GM12878 (cell line): ENCODE measurements at regions not wholly inside any gene's neighbourhood (a gene's known extent, or its start where the extent isn't known, plus 50 kb on each side); places are given as distances from the start of the nearest gene placed in this dataset.

Source experiments
- ATAC-seq: fragments of 200-7000 bp; cut with Tn5 transposase; 3 replicates; pipeline ENCODE4 v1.9.1; 2020; ENCODE audit warnings: mild to moderate bottlenecking, moderate library complexity
- BruUV-seq: library from RNA; stranded (reverse); fragments of 400-500 nt; replicated peaks from 2 replicates; lab custom pipeline; 2021; lab: Mats Ljungman, UMichigan
- CTCF ChIA-PET: fragments of 300-600 bp; sonication (Branson Sonifier 250); formaldehyde crosslinking; extraction: SDS; loops from one replicate; lab custom pipeline; 2021; ENCODE audit warnings: inconsistent platforms; lab: Yijun Ruan, JAX
- POLR2A ChIA-PET: fragments of 350-600 bp; formaldehyde crosslinking; extraction: SDS; loops from one replicate; lab custom pipeline; 2021; ENCODE audit warnings: inconsistent platforms; lab: Charles Lee
- RAD21 ChIA-PET: fragments of 300-600 bp; sonication (Branson Sonifier 250); formaldehyde crosslinking; loops from one replicate; lab custom pipeline; 2023; ENCODE audit warnings: antibody characterized with exemption; ENCODE audit not compliant: unreplicated experiment; lab: Charles Lee
- SMC1A ChIA-PET: fragments of 300-600 bp; sonication (Branson Sonifier 250); formaldehyde crosslinking; loops from one replicate; lab custom pipeline; 2023; ENCODE audit not compliant: unreplicated experiment, uncharacterized antibody; lab: Charles Lee
- DNase-seq: peaks from one replicate; pipeline ENCODE4 v3.0.0-alpha.2; 2011; ENCODE audit warnings: low read depth, low spot score
- FAIRE-seq: peaks from 3 replicates; lab custom pipeline; 2011; peaks lifted over from hg19 to GRCh38; lab: Jason Lieb, UNC
- H2AFZ ChIP-seq: 2 replicates; pipeline ENCODE4 v1.6.0; 2011; ENCODE audit warnings: low read depth, low read length, control low read depth; ENCODE audit not compliant: control insufficient read depth
- H3K27ac ChIP-seq: 2 replicates; pipeline ENCODE4 v1.5.1; 2011; ENCODE audit warnings: control low read depth; ENCODE audit not compliant: control insufficient read depth, insufficient read depth
- H3K27me3 ChIP-seq, 2 experiments: replicated peaks in 1 of 2; 2 replicates each; pipeline versions ENCODE4 v1.6.0 to v1.6.1; 2011; ENCODE audit warnings: low read length in 1 of 2; ENCODE audit not compliant: control insufficient read depth in 2 of 2, insufficient read depth in 2 of 2
- H3K36me3 ChIP-seq, 2 experiments: 2 replicates each; pipeline ENCODE4 v1.5.1; 2011; ENCODE audit warnings: low read length in 1 of 2; ENCODE audit not compliant: control insufficient read depth in 2 of 2, insufficient read depth in 2 of 2
- H3K4me1 ChIP-seq: 2 replicates; pipeline ENCODE4 v1.6.1; 2011; ENCODE audit warnings: mild to moderate bottlenecking, low read length, moderate library complexity, mixed read lengths; ENCODE audit not compliant: control insufficient read depth, insufficient read depth
- H3K4me2 ChIP-seq: 2 replicates; pipeline ENCODE4 v1.6.0; 2011; ENCODE audit warnings: control low read depth; ENCODE audit not compliant: control insufficient read depth, insufficient read depth
- H3K4me3 ChIP-seq: fragments of 200-600 bp; sonication (generic); 2 replicates; pipeline ENCODE4 v1.5.1; 2016
- H3K79me2 ChIP-seq: 2 replicates; pipeline ENCODE4 v1.6.0; 2011; ENCODE audit warnings: low read length; ENCODE audit not compliant: control insufficient read depth, insufficient read depth
- H3K9ac ChIP-seq: 2 replicates; pipeline ENCODE4 v1.8.0; 2011; ENCODE audit warnings: low read length, control low read depth, mixed read lengths; ENCODE audit not compliant: control insufficient read depth, insufficient read depth
- H3K9me3 ChIP-seq: replicated peaks from 3 replicates; pipeline ENCODE4 v1.5.1; 2011; ENCODE audit warnings: mild to moderate bottlenecking, low read length; ENCODE audit not compliant: control insufficient read depth, insufficient read depth
- H4K20me1 ChIP-seq: 2 replicates; pipeline ENCODE4 v1.6.0; 2011; ENCODE audit not compliant: control insufficient read depth, insufficient read depth
- BHLHE40 ChIP-seq, 2 experiments: fragments of 450-650 bp in 1 of 2; IDR thresholded peaks; 2 replicates each; pipeline ENCODE4 v1.6.1; 2011 to 2017; ENCODE audit warnings: low read depth in 2 of 2, borderline replicate concordance in 1 of 2, improper control_type of control experiment in 1 of 2, low read length in 1 of 2, mild to moderate bottlenecking in 1 of 2
- CBX5 ChIP-seq: sonication (generic); IDR thresholded peaks from 2 replicates; pipeline ENCODE4 v1.6.1; 2016; ENCODE audit warnings: low read depth, moderate library complexity, mild to moderate bottlenecking, inconsistent platforms
- CHD1 ChIP-seq: IDR thresholded peaks from 2 replicates; pipeline ENCODE4 v1.6.1; 2012; ENCODE audit warnings: low read depth, low read length, improper control_type of control experiment
- CREM ChIP-seq: IDR thresholded peaks from 2 replicates; pipeline ENCODE4 v1.6.1; 2014; ENCODE audit warnings: antibody characterized with exemption, low read depth
- HDGF ChIP-seq: fragments of 450-650 bp; IDR thresholded peaks from 2 replicates; pipeline ENCODE4 v1.6.1; 2016; ENCODE audit warnings: antibody characterized with exemption
- NRF1 ChIP-seq: conservative IDR thresholded peaks from 2 replicates; pipeline ENCODE4 v1.6.1; 2011; ENCODE audit warnings: mild to moderate bottlenecking, low read depth, low read length, improper control_type of control experiment
- SMC3 ChIP-seq: IDR thresholded peaks from 2 replicates; pipeline ENCODE4 v1.6.1; 2011; ENCODE audit warnings: low read length, improper control_type of control experiment, borderline replicate concordance
- USF1 ChIP-seq: IDR thresholded peaks from 2 replicates; pipeline ENCODE4 v1.6.1; 2011; ENCODE audit warnings: borderline replicate concordance, low read depth, mild to moderate bottlenecking, moderate library complexity, mixed read lengths, low read length; ENCODE audit not compliant: insufficient read depth; ENCODE audit errors: extremely low read length
- ZBTB11 ChIP-seq: fragments of 450-650 bp; formaldehyde crosslinking; IDR thresholded peaks from 2 replicates; pipeline ENCODE4 v1.5.0; 2022; ENCODE audit warnings: mild to moderate bottlenecking, missing genetic modification characterization
- WGBS: methylation state at CpG from one replicate; pipeline ENCODE4 v1.1.6; 2016; ENCODE audit warnings: low lambda C conversion rate; ENCODE audit not compliant: insufficient replicate concordance, insufficient coverage; ENCODE audit errors: missing lambda C conversion rate; 5-methylcytosine and 5-hydroxymethylcytosine counted together
- in situ Hi-C: fragments of 300-500 bp; cut with MboI; formaldehyde crosslinking; loops from 9 replicates; pipeline ENCODE4 v1.14.3; 2018; ENCODE audit warnings: mixed read lengths
- intact Hi-C: fragments of 100-400 bp; cut with micrococcal nuclease; formaldehyde crosslinking; loops from one replicate; pipeline ENCODE4 v1.14.2; 2022; ENCODE audit not compliant: unreplicated experiment
- TF ChIP-seq, protein P1 (sequence below): fragments of 450-650 bp; IDR thresholded peaks from 2 replicates; pipeline ENCODE4 v1.6.1; 2018; ENCODE audit warnings: mild to moderate bottlenecking, low read depth, moderate library complexity; ENCODE audit not compliant: partially characterized antibody

DNA sequence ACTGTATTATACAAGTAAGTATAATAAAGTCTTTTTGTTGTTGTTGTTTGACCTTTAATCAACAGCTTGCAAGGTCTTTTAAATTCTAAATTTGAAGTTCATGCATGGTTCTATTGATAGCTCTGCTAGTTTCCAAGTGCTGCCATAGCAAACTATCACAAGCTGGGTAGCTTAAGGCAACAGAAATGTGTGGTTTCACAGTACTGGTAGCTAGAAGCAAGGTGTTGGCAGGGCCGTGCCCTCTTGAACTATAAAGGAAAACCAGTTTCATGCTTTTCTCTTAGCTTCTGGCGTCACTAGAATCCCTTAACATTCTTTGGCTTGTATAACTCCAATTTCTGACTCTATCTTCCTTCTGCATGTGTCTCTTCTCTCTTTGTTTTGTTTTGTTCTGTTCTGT lies 1021.9 kb upstream of the AUTS2 start:
- Histone ChIP-seq H4K20me1 (no peaks in the 10 kb centered on the region), H3K9me3 (no peaks in the 10 kb centered on the region), H3K4me2 (no peak overlapping the region), H2AFZ (no peak overlapping the region), H3K4me1 (no peaks in the 10 kb centered on the region), H3K9ac (no peak overlapping the region), H3K27ac (no peak overlapping the region), H3K4me3 (no peak overlapping the region), H3K79me2 (no peaks in the 10 kb centered on the region), H3K27me3 (no peaks in the 10 kb centered on the region), H3K36me3 (no peaks in the 10 kb centered on the region)
- CTCF ChIA-PET = no interaction called here
- WGBS = 7% methylated on average over 2 of the region's 2 CpGs
- DNase-seq = no peak
- ATAC-seq = no peak
- BruUV-seq = no TSS peak
- SMC1A ChIA-PET = no interaction called here
- intact Hi-C loops (no loop called here), in situ Hi-C loops (no loop called here)
- RAD21 ChIA-PET = no interaction called here
- FAIRE-seq = no peak
- TF ChIP-seq BHLHE40 (IDR thresholded peaks at IDR 0.05; ENCODE audit: borderline replicate concordance in 1 of 2, low read depth in 2 of 2, low read length in 1 of 2) (no peak), CREM (no peak)
- TF ChIP-seq, protein P1, sequence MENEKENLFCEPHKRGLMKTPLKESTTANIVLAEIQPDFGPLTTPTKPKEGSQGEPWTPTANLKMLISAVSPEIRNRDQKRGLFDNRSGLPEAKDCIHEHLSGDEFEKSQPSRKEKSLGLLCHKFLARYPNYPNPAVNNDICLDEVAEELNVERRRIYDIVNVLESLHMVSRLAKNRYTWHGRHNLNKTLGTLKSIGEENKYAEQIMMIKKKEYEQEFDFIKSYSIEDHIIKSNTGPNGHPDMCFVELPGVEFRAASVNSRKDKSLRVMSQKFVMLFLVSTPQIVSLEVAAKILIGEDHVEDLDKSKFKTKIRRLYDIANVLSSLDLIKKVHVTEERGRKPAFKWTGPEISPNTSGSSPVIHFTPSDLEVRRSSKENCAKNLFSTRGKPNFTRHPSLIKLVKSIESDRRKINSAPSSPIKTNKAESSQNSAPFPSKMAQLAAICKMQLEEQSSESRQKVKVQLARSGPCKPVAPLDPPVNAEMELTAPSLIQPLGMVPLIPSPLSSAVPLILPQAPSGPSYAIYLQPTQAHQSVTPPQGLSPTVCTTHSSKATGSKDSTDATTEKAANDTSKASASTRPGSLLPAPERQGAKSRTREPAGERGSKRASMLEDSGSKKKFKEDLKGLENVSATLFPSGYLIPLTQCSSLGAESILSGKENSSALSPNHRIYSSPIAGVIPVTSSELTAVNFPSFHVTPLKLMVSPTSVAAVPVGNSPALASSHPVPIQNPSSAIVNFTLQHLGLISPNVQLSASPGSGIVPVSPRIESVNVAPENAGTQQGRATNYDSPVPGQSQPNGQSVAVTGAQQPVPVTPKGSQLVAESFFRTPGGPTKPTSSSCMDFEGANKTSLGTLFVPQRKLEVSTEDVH = no peak
- POLR2A ChIA-PET = no interaction called here

DNA sequence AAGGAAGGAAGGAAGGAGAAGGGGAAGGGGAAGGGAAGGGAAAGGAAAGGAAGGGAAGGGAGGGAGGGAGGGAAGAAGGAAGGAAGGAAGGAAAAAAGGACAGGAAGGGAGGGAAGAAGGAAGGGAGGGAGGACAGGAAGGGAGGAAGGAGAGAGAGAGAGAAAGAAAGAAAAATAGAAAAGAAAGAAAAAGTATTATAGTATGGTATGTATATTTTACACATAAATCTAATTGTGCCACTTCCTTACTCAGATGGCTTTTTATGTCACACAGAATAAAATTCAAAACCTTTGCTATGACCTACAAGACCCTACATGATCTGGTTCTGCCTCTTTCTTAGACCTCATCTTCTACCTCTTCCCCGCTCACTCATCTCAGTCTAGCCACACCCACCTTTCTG lies 1016.9 kb upstream of the AUTS2 start:
- Histone ChIP-seq H3K27me3 (no peaks in the 10 kb centered on the region), H3K9ac (no peak overlapping the region), H2AFZ (no peak overlapping the region), H3K4me1 (no peaks in the 10 kb centered on the region), H3K36me3 (no peaks in the 10 kb centered on the region), H3K4me2 (no peak overlapping the region), H3K9me3 (no peaks in the 10 kb centered on the region), H3K79me2 (no peaks in the 10 kb centered on the region), H3K27ac (no peak overlapping the region), H4K20me1 (no peaks in the 10 kb centered on the region), H3K4me3 (no peak overlapping the region)
- ChIA-PET SMC1A (no interaction called here), CTCF (no interaction called here), POLR2A (no interaction called here), RAD21 (no interaction called here)
- FAIRE-seq = no peak
- no TSS peak for BruUV-seq
- DNase-seq = no peak
- 25% methylated on average over 1 of the region's 1 CpG for WGBS
- ATAC-seq = no peak
- intact Hi-C loops (no loop called here), in situ Hi-C loops (no loop called here)
- no peak for TF ChIP-seq CBX5
- no peak for TF ChIP-seq ZBTB11 (CRISPR knock-in tag)
- TF ChIP-seq NRF1 = no peak
- no peak for TF ChIP-seq HDGF
- no peak for TF ChIP-seq SMC3
- TF ChIP-seq USF1 = no peak
- TF ChIP-seq CHD1 = no peak
